HG02943 (cell line): ENCODE measurements at regions not wholly inside any gene's neighbourhood (a gene's known extent, or its start where the extent isn't known, plus 50 kb on each side); places are given as distances from the start of the nearest gene placed in this dataset.
"Not testable (repeated sequence)": the region's sequence is repeated elsewhere in the genome, so short reads cannot be mapped to it uniquely, and the experiment has no call there.

ENCODE experiments used
- ATAC-seq: cut with Tn5 transposase; IDR thresholded peaks from one replicate; pipeline ENCODE4 v1.9.1; 2021; ENCODE audit warnings: mild to moderate bottlenecking, low read depth, moderate library complexity; ENCODE audit not compliant: unreplicated experiment

GRCh38 chr5:89534331-89534730 lies 651.3 kb upstream of the MEF2C start:
- ATAC-seq: no peak

GRCh38 chr5:89524785-89525184 lies 641.8 kb upstream of the MEF2C start:
- no peak for ATAC-seq

GRCh38 chr5:89523867-89524266 lies 640.9 kb upstream of the MEF2C start:
- not testable (repeated sequence) for ATAC-seq

DNA sequence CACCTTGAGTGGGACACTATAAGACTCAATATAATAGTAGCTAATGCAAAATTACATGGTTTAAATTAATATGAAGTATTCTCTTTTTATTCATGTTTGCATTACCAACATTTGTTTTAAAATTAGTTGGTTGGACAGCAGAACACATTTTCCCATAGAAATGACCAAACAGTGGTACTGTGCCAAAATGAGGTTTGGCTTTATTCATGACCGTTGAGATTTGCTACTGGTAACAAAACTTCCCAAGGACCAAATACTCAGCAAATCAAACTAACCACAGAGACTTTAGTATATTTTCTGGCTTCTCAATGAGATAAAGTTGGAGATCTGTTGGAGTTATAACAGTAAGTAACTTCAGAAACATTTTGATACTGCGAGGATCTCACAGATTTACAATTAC lies 637.8 kb upstream of the MEF2C start:
- no peak for ATAC-seq

DNA sequence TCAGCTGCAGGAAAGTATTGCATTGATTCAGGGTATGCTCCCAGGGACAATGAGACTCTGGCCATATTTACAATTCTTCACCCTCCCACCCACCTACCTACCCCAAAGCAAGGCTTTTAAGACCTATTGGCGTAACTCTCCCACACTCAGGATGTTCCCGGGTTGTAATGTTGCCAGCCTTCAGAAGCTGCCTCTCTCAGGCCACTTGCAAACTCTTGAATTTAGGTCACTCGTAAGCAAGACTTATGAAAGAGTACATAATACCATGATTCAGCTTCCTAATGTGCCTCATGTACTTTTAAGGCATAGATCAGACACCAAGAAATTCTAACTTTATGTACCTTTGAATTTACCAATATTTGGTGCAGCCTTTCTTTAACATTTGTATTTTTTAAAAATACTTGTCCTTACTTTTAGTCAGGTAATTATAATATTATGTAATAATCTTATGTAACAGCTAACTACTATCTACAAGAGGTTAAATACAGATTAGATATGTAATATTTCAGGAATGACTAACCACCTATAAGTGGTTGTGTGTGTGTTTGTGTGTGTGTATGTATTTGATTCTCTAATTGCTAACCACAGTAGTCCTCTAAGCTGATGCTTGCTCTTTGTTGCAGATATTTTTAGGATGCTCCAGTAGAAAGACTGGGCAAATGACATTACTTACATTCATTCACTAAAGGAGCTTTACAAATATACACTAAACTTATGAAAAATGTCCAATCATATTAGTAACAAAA lies 630.5 kb upstream of the MEF2C start:
- no peak for ATAC-seq

DNA sequence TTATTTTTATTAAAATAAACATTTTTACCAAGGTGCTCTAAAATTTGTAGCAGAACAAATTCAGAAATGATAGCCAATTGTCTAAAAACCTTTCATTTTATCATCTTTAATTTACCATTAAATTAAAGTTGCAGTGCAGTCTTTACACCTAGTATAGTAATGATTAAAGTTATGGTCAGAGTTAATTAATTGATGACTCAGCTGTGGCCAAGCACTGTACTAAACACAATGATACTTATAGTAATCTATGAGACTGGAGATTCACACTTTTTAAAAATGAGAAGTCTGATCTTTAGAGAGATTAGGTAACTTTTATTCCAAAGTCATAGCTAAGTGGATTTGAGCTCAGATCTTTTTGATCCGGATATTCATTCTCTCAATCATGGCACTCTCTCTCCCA lies 621.1 kb upstream of the MEF2C start:
- no peak for ATAC-seq

- no peak for ATAC-seq
Observed at GRCh38 chr5:89499787-89500186, 616.8 kb upstream of the MEF2C start.

GRCh38 chr5:89498699-89499098 lies 615.7 kb upstream of the MEF2C start:
- ATAC-seq: no peak

GRCh38 chr5:89493414-89493813 lies 610.4 kb upstream of the MEF2C start:
- ATAC-seq: no peak

DNA sequence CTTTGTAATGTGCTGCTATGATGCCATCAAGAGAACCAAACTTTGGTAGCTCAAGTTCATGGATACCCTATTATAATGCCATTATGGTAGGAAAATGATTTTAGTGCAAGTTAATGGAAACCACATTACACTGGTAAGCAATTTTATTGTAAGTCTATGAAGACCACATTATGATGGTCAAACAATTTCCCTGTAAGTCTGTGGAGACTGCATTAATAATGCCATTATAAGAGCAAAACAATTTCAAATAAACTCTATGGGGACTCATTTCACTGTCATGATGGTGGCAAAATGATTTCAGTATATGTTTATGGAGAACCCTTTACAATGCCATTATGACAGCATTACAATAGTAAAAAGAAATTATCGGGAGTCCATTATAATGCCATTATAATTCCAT lies 602.0 kb upstream of the MEF2C start:
- ATAC-seq: no peak

GRCh38 chr5:89480406-89481007 lies 597.5 kb upstream of the MEF2C start:
- ATAC-seq: no peak

GRCh38 chr5:89478851-89479250 lies 595.9 kb upstream of the MEF2C start:
- ATAC-seq: no peak

- ATAC-seq: no peak
Observed at GRCh38 chr5:89473196-89473595, 590.2 kb upstream of the MEF2C start.

GRCh38 chr5:89471541-89471940 lies 588.6 kb upstream of the MEF2C start:
- ATAC-seq: no peak

DNA sequence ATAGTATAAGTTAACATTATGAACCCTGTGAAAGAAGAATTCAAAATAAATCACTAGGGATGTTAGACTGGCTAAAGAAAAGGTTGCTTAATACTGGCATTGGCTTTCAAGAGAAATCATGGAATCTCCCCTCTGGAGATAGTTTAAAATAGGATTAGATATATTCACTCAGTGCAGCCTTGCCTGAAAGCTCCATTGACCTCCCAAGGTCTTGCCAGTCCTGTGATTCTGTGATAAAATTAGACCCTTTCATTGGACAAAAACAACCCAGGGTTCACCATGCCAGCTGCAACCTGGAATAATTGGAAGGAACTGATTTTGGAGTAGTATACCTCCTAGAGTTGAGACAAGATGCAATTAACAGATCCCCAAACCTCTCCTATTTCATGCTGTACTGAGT lies 588.1 kb upstream of the MEF2C start:
- ATAC-seq: no peak

- ATAC-seq: no peak
Observed at GRCh38 chr5:89470658-89471057, 587.7 kb upstream of the MEF2C start.

DNA sequence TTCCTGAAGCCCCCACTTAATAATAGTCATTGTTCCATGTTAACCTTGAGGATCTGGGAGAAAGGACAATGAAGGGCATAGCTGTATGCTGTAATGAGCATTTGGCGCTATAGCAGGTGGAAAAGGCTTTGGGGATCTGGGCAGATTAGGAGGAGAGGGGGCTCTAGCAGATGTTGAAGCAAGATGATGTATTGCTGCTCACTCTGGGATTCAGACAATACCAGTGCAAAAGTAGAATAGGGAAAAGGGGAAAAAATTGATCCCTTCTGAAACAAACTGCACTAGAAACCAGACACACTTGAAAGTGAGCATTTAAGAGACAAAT lies 575.3 kb upstream of the MEF2C start:
- ATAC-seq: no peak

GRCh38 chr5:89457411-89458331 lies 574.7 kb upstream of the MEF2C start:
- ATAC-seq: no peak

DNA sequence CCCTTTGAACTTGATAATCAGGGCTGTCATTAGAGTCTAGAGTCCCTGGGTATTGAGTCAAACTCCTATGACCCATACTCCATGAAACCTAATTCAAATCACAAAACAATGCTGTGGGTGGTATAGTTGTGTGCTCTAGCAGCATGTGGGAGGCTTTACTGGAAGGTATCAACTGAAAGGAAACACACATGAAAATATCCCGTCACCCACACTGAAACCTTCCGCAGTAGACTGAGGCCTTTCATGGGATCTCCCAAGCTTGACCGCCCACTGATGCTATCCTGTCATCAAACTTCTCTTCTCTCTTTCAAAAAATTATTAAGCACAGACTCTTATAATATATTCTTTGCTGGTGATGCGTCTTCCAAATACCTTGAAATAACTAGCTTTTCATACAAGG lies 569.1 kb upstream of the MEF2C start:
- ATAC-seq: no peak

- no peak for ATAC-seq
Observed at GRCh38 chr5:89451263-89451662, 568.3 kb upstream of the MEF2C start.

DNA sequence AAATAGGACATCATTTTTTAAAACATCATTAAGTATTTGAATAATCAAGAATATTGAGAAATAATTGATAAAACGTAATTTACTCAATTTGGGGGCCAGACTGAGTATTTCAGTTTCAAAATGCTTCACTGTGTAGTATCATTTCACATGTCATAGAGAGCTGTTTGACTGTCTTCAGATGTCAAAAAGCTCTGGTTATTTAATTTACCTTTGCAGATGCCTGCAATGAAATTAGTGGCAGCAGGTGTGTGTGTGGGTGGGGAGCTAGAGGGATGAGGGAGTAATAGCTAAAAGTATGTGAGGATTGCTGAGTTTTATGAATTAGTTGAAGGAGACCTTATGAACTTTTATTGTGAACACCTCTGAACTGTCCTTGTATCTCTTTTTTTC lies 567.2 kb upstream of the MEF2C start:
- no peak for ATAC-seq
